Vagina (tissue), 2 donors: ENCODE measurements at regions not wholly inside any gene's neighbourhood (a gene's known extent, or its start where the extent isn't known, plus 50 kb on each side); places are given as distances from the start of the nearest gene placed in this dataset.

Experiments
- CTCF ChIP-seq, 3 experiments: fragments of 450-650 bp in 2 of 3; fragments of 200-600 bp in 1 of 3; sonication (generic) in 1 of 3; IDR thresholded peaks; one replicate each; pipeline ENCODE4 v1.5.1; 2017 to 2019; ENCODE audit warnings: antibody characterized with exemption in 3 of 3, mild to moderate bottlenecking in 2 of 3, moderate library complexity in 2 of 3
- POLR2A ChIP-seq, 2 donors: fragments of 450-650 bp; IDR thresholded peaks; one replicate each; pipeline ENCODE4 v1.6.1; 2017; ENCODE audit warnings: antibody characterized with exemption in 2 of 2, mild to moderate bottlenecking in 2 of 2, moderate library complexity in 2 of 2
- POLR2AphosphoS5 ChIP-seq, 2 donors: sonication (generic); formaldehyde crosslinking; IDR thresholded peaks; one replicate each; pipeline ENCODE4 v1.9.0; 2017; ENCODE audit warnings: antibody characterized with exemption in 2 of 2, mild to moderate bottlenecking in 2 of 2, low read depth in 1 of 2; ENCODE audit not compliant: insufficient read depth in 1 of 2

- TF ChIP-seq CTCF (IDR thresholded peaks at IDR 0.05) = no peak
- TF ChIP-seq POLR2A (IDR thresholded peaks at IDR 0.05) = no peak
- no peak for TF ChIP-seq POLR2AphosphoS5 (IDR thresholded peaks at IDR 0.05; ENCODE audit: insufficient read depth in 1 of 2, low read depth in 1 of 2)
Measured at GRCh38 chrX:110511238-110511637, 152.6 kb downstream of the RTL9 start.
